ENCODE measurements at regions not wholly inside any gene's neighbourhood (a gene's known extent, or its start where the extent isn't known, plus 50 kb on each side); places are given as distances from the start of the nearest gene placed in this dataset.
"Not testable (repeated sequence)": the region's sequence is repeated elsewhere in the genome, so short reads cannot be mapped to it uniquely, and the experiment has no call there.

DNA sequence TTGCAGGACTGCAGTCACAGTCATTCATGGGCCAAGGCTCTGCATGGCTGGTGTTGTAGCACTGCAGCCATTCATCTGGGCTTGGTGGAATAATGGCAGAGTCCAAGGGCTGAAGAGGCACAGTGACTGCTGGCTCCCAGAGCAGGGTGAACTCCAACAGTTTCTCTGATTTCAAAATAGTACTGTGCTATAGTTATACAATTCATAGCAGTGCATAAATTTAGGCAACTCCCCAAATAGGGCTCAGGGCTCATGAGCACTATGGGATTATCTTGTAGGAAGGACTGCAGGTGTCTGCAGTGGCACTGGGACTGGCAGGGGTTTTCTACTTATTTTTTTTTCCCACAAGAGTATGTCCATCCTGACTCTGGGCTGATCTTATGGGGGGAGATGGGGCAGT lies 642.5 kb upstream of the SGCD start:
- Histone ChIP-seq H3K9me3 (ENCODE audit: control insufficient read depth in 1 of 2, low read length in 2 of 2) (no peaks in the 10 kb centered on the region), H3K36me3 (ENCODE audit: control insufficient read depth in 1 of 2, insufficient read depth in 2 of 2, low read length in 2 of 2) (no peaks in the 10 kb centered on the region), H3K27ac (ENCODE audit: low read depth, low read length) (no peak overlapping the region), H3K9ac (ENCODE audit: low read depth in 1 of 2, low read length in 2 of 2) (no peak overlapping the region), H3K27me3 (ENCODE audit: control insufficient read depth in 1 of 2, insufficient read depth in 2 of 2, low read length in 2 of 2) (no peaks in the 10 kb centered on the region), H3K4me1 (ENCODE audit: control insufficient read depth in 1 of 2, insufficient read depth in 2 of 2, low read length in 2 of 2) (no peaks in the 10 kb centered on the region), H3K4me3 (ENCODE audit: low read depth in 1 of 2, low read length in 2 of 2) (no peak overlapping the region)

DNA sequence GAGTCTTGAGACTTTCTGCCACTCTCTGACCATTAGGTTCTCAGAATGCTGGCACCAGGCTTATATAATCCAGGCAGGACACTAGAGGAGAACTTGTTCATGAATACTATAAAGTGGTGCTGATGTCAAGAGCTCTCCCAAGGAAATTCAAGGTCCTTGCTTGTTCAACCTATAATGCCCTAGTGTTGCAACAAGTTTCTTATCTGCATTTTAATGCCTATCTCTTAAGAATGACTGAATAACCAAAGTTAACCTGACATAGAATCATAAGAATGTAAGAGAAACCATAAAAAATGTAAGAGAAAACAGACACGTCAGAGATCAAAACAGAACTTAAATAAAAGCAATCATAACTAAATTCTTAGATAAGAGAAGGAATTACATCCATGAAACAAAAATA lies 640.8 kb upstream of the SGCD start:
- H3K27ac ChIP-seq (ENCODE audit: low read depth, low read length): no peak overlapping the region
- H3K27me3 ChIP-seq (ENCODE audit: control insufficient read depth in 1 of 2, insufficient read depth in 2 of 2, low read length in 2 of 2): no peaks in the 10 kb centered on the region
- no peak overlapping the region for H3K4me3 ChIP-seq (ENCODE audit: low read depth in 1 of 2, low read length in 2 of 2)
- no peak overlapping the region for H3K9ac ChIP-seq (ENCODE audit: low read depth in 1 of 2, low read length in 2 of 2)
- no peaks in the 10 kb centered on the region for H3K36me3 ChIP-seq (ENCODE audit: control insufficient read depth in 1 of 2, insufficient read depth in 2 of 2, low read length in 2 of 2)
- no peaks in the 10 kb centered on the region for H3K4me1 ChIP-seq (ENCODE audit: control insufficient read depth in 1 of 2, insufficient read depth in 2 of 2, low read length in 2 of 2)
- no peaks in the 10 kb centered on the region for H3K9me3 ChIP-seq (ENCODE audit: control insufficient read depth in 1 of 2, low read length in 2 of 2)

DNA sequence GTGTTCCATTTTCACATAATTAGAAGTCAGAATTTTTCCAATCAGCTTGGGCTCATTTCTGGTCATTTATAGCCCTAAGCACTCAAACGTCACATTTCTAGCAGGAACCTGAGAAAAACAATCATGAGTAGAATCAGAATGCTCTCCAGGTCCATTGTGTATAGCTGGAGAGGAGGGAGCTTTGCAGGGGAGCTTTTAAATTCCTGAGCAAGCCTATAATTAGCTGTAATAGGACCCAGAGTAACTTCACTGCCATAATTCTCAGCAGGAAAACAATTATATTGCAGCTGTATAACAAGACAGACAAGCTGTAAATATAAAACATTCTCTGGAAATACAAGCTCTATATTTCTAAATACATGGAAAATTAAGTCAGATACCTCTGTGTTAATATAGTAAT lies 637.6 kb upstream of the SGCD start:
- H3K27me3 ChIP-seq (ENCODE audit: control insufficient read depth in 1 of 2, insufficient read depth in 2 of 2, low read length in 2 of 2): no peaks in the 10 kb centered on the region
- H3K4me1 ChIP-seq (ENCODE audit: control insufficient read depth in 1 of 2, insufficient read depth in 2 of 2, low read length in 2 of 2): no peaks in the 10 kb centered on the region
- H3K4me3 ChIP-seq (ENCODE audit: low read depth in 1 of 2, low read length in 2 of 2): no peak overlapping the region
- H3K27ac ChIP-seq (ENCODE audit: low read depth, low read length): no peak overlapping the region
- no peaks in the 10 kb centered on the region for H3K9me3 ChIP-seq (ENCODE audit: control insufficient read depth in 1 of 2, low read length in 2 of 2)
- no peaks in the 10 kb centered on the region for H3K36me3 ChIP-seq (ENCODE audit: control insufficient read depth in 1 of 2, insufficient read depth in 2 of 2, low read length in 2 of 2)
- H3K9ac ChIP-seq (ENCODE audit: low read depth in 1 of 2, low read length in 2 of 2): no peak overlapping the region

DNA sequence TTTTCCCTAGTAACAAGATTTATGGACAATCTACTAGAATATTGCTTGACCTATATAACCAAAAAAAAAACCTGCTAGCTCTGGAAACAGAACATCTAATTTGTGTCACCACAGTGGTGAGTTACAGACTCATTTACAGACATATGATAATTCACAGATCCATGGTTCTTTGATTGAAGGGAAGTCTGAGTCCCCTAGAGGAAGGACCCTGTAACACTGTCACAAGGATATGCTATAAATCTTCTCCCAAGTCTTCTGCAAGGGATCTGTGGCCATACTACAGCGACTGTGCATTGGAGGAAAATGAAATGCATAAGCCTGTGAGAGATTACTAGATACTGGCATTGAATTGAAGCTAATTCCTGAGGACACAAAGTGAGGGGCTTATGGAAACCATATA lies 630.6 kb upstream of the SGCD start:
- no peaks in the 10 kb centered on the region for H3K4me1 ChIP-seq (ENCODE audit: control insufficient read depth in 1 of 2, insufficient read depth in 2 of 2, low read length in 2 of 2)
- H3K9ac ChIP-seq (ENCODE audit: low read depth in 1 of 2, low read length in 2 of 2): no peak overlapping the region
- H3K4me3 ChIP-seq (ENCODE audit: low read depth in 1 of 2, low read length in 2 of 2): no peak overlapping the region
- no peak overlapping the region for H3K27ac ChIP-seq (ENCODE audit: low read depth, low read length)
- H3K27me3 ChIP-seq (ENCODE audit: control insufficient read depth in 1 of 2, insufficient read depth in 2 of 2, low read length in 2 of 2): no peaks in the 10 kb centered on the region
- no peaks in the 10 kb centered on the region for H3K36me3 ChIP-seq (ENCODE audit: control insufficient read depth in 1 of 2, insufficient read depth in 2 of 2, low read length in 2 of 2)
- no peaks in the 10 kb centered on the region for H3K9me3 ChIP-seq (ENCODE audit: control insufficient read depth in 1 of 2, low read length in 2 of 2)

DNA sequence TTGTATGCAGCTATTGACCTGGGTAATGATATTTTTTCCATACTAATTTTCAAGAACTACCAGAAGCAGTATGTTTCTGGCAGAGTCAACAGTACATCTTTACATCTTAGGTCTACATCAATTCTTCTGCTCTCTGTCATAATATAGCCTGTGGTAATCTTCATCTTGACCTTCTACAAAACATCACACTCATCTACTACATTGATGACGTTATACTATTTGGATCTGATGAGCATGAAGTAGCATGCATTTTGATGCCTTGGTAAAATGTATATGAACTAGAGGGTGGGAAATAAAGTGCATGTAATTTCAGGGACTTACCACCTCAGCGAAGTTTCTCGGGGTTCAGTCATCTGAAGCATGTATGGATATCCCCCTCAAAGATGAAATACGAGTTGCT lies 629.7 kb upstream of the SGCD start:
- H3K4me1 ChIP-seq (ENCODE audit: control insufficient read depth in 1 of 2, insufficient read depth in 2 of 2, low read length in 2 of 2): no peaks in the 10 kb centered on the region
- no peaks in the 10 kb centered on the region for H3K27me3 ChIP-seq (ENCODE audit: control insufficient read depth in 1 of 2, insufficient read depth in 2 of 2, low read length in 2 of 2)
- no peaks in the 10 kb centered on the region for H3K36me3 ChIP-seq (ENCODE audit: control insufficient read depth in 1 of 2, insufficient read depth in 2 of 2, low read length in 2 of 2)
- no peak overlapping the region for H3K4me3 ChIP-seq (ENCODE audit: low read depth in 1 of 2, low read length in 2 of 2)
- H3K9me3 ChIP-seq (ENCODE audit: control insufficient read depth in 1 of 2, low read length in 2 of 2): no peaks in the 10 kb centered on the region
- no peak overlapping the region for H3K9ac ChIP-seq (ENCODE audit: low read depth in 1 of 2, low read length in 2 of 2)
- no peak overlapping the region for H3K27ac ChIP-seq (ENCODE audit: low read depth, low read length)

DNA sequence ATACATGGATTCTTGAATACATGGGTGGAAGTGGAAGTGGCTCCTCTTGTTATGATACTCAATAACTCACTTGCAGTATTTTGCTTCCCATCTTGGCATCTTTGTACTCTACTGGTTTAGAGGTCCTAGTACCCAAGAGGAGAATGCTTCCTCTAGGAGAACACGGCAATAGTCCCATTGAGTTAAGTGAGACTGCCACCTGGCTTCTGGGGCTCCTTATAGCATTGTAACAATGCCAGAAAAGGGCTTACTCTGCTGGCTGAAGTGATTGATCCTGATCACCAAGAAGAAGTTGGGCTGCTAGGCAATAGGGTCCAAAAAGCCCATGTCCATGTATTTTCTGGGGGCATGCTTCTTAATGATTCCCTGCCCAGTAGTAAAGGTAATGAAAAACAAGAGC lies 627.6 kb upstream of the SGCD start:
- H3K4me3 ChIP-seq (ENCODE audit: low read depth in 1 of 2, low read length in 2 of 2): no peak overlapping the region
- H3K27me3 ChIP-seq (ENCODE audit: control insufficient read depth in 1 of 2, insufficient read depth in 2 of 2, low read length in 2 of 2): no peaks in the 10 kb centered on the region
- H3K36me3 ChIP-seq (ENCODE audit: control insufficient read depth in 1 of 2, insufficient read depth in 2 of 2, low read length in 2 of 2): no peaks in the 10 kb centered on the region
- H3K9ac ChIP-seq (ENCODE audit: low read depth in 1 of 2, low read length in 2 of 2): no peak overlapping the region
- no peak overlapping the region for H3K27ac ChIP-seq (ENCODE audit: low read depth, low read length)
- H3K4me1 ChIP-seq (ENCODE audit: control insufficient read depth in 1 of 2, insufficient read depth in 2 of 2, low read length in 2 of 2): no peaks in the 10 kb centered on the region
- no peaks in the 10 kb centered on the region for H3K9me3 ChIP-seq (ENCODE audit: control insufficient read depth in 1 of 2, low read length in 2 of 2)

GRCh38 chr5:155700333-155700732 lies 626.6 kb upstream of the SGCD start:
- H3K9ac ChIP-seq (ENCODE audit: low read depth in 1 of 2, low read length in 2 of 2): no peak overlapping the region
- H3K9me3 ChIP-seq (ENCODE audit: control insufficient read depth in 1 of 2, low read length in 2 of 2): no peaks in the 10 kb centered on the region
- H3K4me3 ChIP-seq (ENCODE audit: low read depth in 1 of 2, low read length in 2 of 2): no peak overlapping the region
- no peaks in the 10 kb centered on the region for H3K4me1 ChIP-seq (ENCODE audit: control insufficient read depth in 1 of 2, insufficient read depth in 2 of 2, low read length in 2 of 2)
- H3K27ac ChIP-seq (ENCODE audit: low read depth, low read length): no peak overlapping the region
- H3K27me3 ChIP-seq (ENCODE audit: control insufficient read depth in 1 of 2, insufficient read depth in 2 of 2, low read length in 2 of 2): no peaks in the 10 kb centered on the region
- H3K36me3 ChIP-seq (ENCODE audit: control insufficient read depth in 1 of 2, insufficient read depth in 2 of 2, low read length in 2 of 2): no peaks in the 10 kb centered on the region

GRCh38 chr5:155711882-155712281 lies 615.1 kb upstream of the SGCD start:
- H3K27ac ChIP-seq (ENCODE audit: low read depth, low read length): no peak overlapping the region
- H3K36me3 ChIP-seq (ENCODE audit: control insufficient read depth in 1 of 2, insufficient read depth in 2 of 2, low read length in 2 of 2): no peaks in the 10 kb centered on the region
- H3K27me3 ChIP-seq (ENCODE audit: control insufficient read depth in 1 of 2, insufficient read depth in 2 of 2, low read length in 2 of 2): no peaks in the 10 kb centered on the region
- no peak overlapping the region for H3K4me3 ChIP-seq (ENCODE audit: low read depth in 1 of 2, low read length in 2 of 2)
- no peaks in the 10 kb centered on the region for H3K4me1 ChIP-seq (ENCODE audit: control insufficient read depth in 1 of 2, insufficient read depth in 2 of 2, low read length in 2 of 2)
- H3K9me3 ChIP-seq (ENCODE audit: control insufficient read depth in 1 of 2, low read length in 2 of 2): no peaks in the 10 kb centered on the region
- H3K9ac ChIP-seq (ENCODE audit: low read depth in 1 of 2, low read length in 2 of 2): no peak overlapping the region

DNA sequence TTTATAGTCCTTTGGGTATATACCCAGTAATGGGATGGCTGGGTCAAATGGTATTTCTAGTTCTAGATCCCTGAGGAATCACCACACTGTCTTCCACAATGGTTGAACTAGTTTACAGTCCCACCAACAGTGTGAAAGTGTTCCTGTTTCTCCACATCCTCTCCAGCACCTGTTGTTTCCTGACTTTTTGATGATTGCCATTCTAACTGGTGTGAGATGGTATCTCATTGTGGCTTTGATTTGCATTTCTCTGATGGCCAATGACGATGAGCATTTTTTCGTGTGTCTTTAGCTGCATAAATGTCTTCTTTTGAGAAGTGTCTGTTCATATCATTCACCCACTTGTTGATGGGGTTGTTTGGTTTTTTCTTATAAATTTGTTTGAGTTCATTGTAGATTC lies 612.5 kb upstream of the SGCD start:
- not testable (repeated sequence) for H3K36me3 ChIP-seq (ENCODE audit: control insufficient read depth in 1 of 2, insufficient read depth in 2 of 2, low read length in 2 of 2); H3K9ac ChIP-seq (ENCODE audit: low read depth in 1 of 2, low read length in 2 of 2); H3K4me1 ChIP-seq (ENCODE audit: control insufficient read depth in 1 of 2, insufficient read depth in 2 of 2, low read length in 2 of 2); H3K27me3 ChIP-seq (ENCODE audit: control insufficient read depth in 1 of 2, insufficient read depth in 2 of 2, low read length in 2 of 2); H3K27ac ChIP-seq (ENCODE audit: low read depth, low read length); H3K9me3 ChIP-seq (ENCODE audit: control insufficient read depth in 1 of 2, low read length in 2 of 2); H3K4me3 ChIP-seq (ENCODE audit: low read depth in 1 of 2, low read length in 2 of 2)

DNA sequence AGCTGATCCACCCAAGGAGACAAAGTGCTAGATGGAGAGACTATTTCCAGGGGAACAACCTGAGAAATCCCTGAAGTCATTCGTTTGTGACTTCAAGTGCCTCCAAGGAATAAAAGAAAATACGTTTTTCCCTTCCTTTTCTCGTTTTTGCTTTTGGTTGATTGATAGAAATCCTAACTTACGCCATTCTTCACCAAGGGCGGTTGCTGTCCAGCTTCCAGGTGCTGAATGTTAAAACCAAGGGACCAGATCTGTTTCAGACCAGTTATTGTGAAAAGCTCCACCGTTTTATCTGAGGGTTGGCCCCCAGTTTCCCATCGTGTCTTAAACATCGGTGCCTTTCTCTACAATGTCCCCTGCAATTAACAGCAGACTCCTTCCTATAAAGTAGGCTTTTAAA lies 600.7 kb upstream of the SGCD start:
- peaks cover 33 to 40% of the 10 kb centered on the region in 2 donors for H3K27me3 ChIP-seq (ENCODE audit: control insufficient read depth in 1 of 2, insufficient read depth in 2 of 2, low read length in 2 of 2)
- no peaks in the 10 kb centered on the region for H3K36me3 ChIP-seq (ENCODE audit: control insufficient read depth in 1 of 2, insufficient read depth in 2 of 2, low read length in 2 of 2)
- no peaks in the 10 kb centered on the region for H3K4me1 ChIP-seq (ENCODE audit: control insufficient read depth in 1 of 2, insufficient read depth in 2 of 2, low read length in 2 of 2)

DNA sequence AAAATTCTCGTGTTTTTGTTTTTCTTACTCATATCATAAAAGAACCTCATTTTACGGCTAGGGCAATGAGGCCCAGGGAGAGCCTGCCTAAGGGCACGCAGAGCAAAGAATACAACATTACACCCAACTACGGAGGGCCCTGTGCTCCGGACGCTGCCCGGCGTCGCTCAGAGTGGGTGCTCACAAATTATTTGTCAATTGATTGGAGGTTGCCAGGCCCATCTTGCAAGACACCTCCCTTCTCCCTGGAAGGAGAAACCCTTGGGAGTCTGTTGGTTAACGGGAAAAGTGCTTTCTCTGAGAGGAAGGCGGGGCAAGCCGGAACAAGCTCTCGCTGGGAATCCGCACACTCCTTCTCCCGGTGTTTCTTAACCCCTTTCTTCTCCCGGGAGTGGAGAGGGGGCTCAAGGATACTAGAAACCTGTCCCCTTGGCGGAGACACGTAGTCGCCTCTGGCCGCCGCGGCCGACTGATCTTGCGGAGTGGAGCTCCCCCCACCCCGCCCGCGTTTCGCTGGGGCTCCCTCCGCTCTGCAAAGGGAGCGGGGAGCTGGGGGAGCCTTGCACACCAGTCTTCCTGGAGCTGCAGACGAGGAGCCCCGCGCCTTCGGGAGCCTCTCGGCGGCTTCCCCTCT lies 599.3 kb upstream of the SGCD start:
- Histone ChIP-seq H3K36me3 (ENCODE audit: control insufficient read depth in 1 of 2, insufficient read depth in 2 of 2, low read length in 2 of 2) (no peaks in the 10 kb centered on the region), H3K27me3 (ENCODE audit: control insufficient read depth in 1 of 2, insufficient read depth in 2 of 2, low read length in 2 of 2) (peaks cover 34 to 44% of the 10 kb centered on the region in 2 donors)

More for the DNA sequence above, 600.7 kb upstream of the SGCD start:
- no peak overlapping the region for H3K4me3 ChIP-seq (ENCODE audit: low read depth in 1 of 2, low read length in 2 of 2)
- H3K27ac ChIP-seq (ENCODE audit: low read depth, low read length): no peak overlapping the region
- H3K9ac ChIP-seq (ENCODE audit: low read depth in 1 of 2, low read length in 2 of 2): no peak overlapping the region
- no peaks in the 10 kb centered on the region for H3K9me3 ChIP-seq (ENCODE audit: control insufficient read depth in 1 of 2, low read length in 2 of 2)

More for the DNA sequence above, 599.3 kb upstream of the SGCD start:
- peak overlapping the region; percentile 22 to 28 for H3K4me3 ChIP-seq (ENCODE audit: low read depth in 1 of 2, low read length in 2 of 2)
- no peak overlapping the region for H3K27ac ChIP-seq (ENCODE audit: low read depth, low read length)
- H3K9ac ChIP-seq (ENCODE audit: low read depth in 1 of 2, low read length in 2 of 2): no peak overlapping the region
- H3K9me3 ChIP-seq (ENCODE audit: control insufficient read depth in 1 of 2, low read length in 2 of 2): no peaks in the 10 kb centered on the region
- no peaks in the 10 kb centered on the region for H3K4me1 ChIP-seq (ENCODE audit: control insufficient read depth in 1 of 2, insufficient read depth in 2 of 2, low read length in 2 of 2)
